ENCODE measurements at regions not wholly inside any gene's neighbourhood (a gene's known extent, or its start where the extent isn't known, plus 50 kb on each side); places are given as distances from the start of the nearest gene placed in this dataset.

GRCh38 chr7:28330384-28331070 lies 81.8 kb upstream of the CREB5 start:
- TF ChIP-seq, protein P1, sequence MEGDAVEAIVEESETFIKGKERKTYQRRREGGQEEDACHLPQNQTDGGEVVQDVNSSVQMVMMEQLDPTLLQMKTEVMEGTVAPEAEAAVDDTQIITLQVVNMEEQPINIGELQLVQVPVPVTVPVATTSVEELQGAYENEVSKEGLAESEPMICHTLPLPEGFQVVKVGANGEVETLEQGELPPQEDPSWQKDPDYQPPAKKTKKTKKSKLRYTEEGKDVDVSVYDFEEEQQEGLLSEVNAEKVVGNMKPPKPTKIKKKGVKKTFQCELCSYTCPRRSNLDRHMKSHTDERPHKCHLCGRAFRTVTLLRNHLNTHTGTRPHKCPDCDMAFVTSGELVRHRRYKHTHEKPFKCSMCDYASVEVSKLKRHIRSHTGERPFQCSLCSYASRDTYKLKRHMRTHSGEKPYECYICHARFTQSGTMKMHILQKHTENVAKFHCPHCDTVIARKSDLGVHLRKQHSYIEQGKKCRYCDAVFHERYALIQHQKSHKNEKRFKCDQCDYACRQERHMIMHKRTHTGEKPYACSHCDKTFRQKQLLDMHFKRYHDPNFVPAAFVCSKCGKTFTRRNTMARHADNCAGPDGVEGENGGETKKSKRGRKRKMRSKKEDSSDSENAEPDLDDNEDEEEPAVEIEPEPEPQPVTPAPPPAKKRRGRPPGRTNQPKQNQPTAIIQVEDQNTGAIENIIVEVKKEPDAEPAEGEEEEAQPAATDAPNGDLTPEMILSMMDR (IDR thresholded peaks at IDR 0.05), result no peak
- TF ChIP-seq EP300 (IDR thresholded peaks at IDR 0.05), result no peak
